ENCODE measurements at regions not wholly inside any gene's neighbourhood (a gene's known extent, or its start where the extent isn't known, plus 50 kb on each side); places are given as distances from the start of the nearest gene placed in this dataset.

- TF ChIP-seq CTCF (conservative IDR thresholded peaks at IDR 0.05; ENCODE audit: low read depth, low read length) (no peak), EZH2 (IDR thresholded peaks at IDR 0.05; ENCODE audit: borderline replicate concordance, low read depth, low read length, poor library complexity, severe bottlenecking) (no peak)
- ChIA-PET CTCF (no interaction called here), POLR2A (ENCODE audit: low non-redundant PET) (no interaction called here)
- BruUV-seq (replicated peaks): no TSS peak
- H3K9me3 ChIP-seq (ENCODE audit: low read depth, low read length, poor library complexity, severe bottlenecking): no peaks in the 10 kb centered on the region
- H3K4me1 ChIP-seq (ENCODE audit: insufficient read depth, low read length, poor library complexity, severe bottlenecking): no peaks in the 10 kb centered on the region
- H3K27ac ChIP-seq (ENCODE audit: low read depth, low read length, poor library complexity, severe bottlenecking): no peak overlapping the region
- H3K27me3 ChIP-seq (replicated peaks; ENCODE audit: insufficient read depth, low read depth, low read length, poor library complexity): no peaks in the 10 kb centered on the region
- H3K4me3 ChIP-seq (ENCODE audit: low read depth, low read length, poor library complexity, severe bottlenecking): no peak overlapping the region
- H3K36me3 ChIP-seq (ENCODE audit: insufficient read depth, low read length, poor library complexity, severe bottlenecking): no peaks in the 10 kb centered on the region
- intact Hi-C loops (cut with micrococcal nuclease; ENCODE audit: unreplicated experiment): no loop called here
- DNase-seq (ENCODE audit: low spot score): no peak
Observed at GRCh38 chr12:107472308-107472707, 213.3 kb upstream of the PWP1 start.

- CTCF ChIA-PET: no interaction called here
- POLR2A ChIA-PET (ENCODE audit: low non-redundant PET): no interaction called here
- no peaks in the 10 kb centered on the region for H3K36me3 ChIP-seq (ENCODE audit: insufficient read depth, low read length, poor library complexity, severe bottlenecking)
- H3K27me3 ChIP-seq (replicated peaks; ENCODE audit: insufficient read depth, low read depth, low read length, poor library complexity): no peaks in the 10 kb centered on the region
- no peak for TF ChIP-seq CTCF (conservative IDR thresholded peaks at IDR 0.05; ENCODE audit: low read depth, low read length)
- no peak for TF ChIP-seq EZH2 (IDR thresholded peaks at IDR 0.05; ENCODE audit: borderline replicate concordance, low read depth, low read length, poor library complexity, severe bottlenecking)
- intact Hi-C loops (cut with micrococcal nuclease; ENCODE audit: unreplicated experiment): no loop called here
- H3K9me3 ChIP-seq (ENCODE audit: low read depth, low read length, poor library complexity, severe bottlenecking): no peaks in the 10 kb centered on the region
- H3K4me1 ChIP-seq (ENCODE audit: insufficient read depth, low read length, poor library complexity, severe bottlenecking): no peaks in the 10 kb centered on the region
- DNase-seq (ENCODE audit: low spot score): no peak
- no peak overlapping the region for H3K27ac ChIP-seq (ENCODE audit: low read depth, low read length, poor library complexity, severe bottlenecking)
- BruUV-seq (replicated peaks): no TSS peak
- H3K4me3 ChIP-seq (ENCODE audit: low read depth, low read length, poor library complexity, severe bottlenecking): no peak overlapping the region
Observed at GRCh38 chr12:107474099-107474498, 211.5 kb upstream of the PWP1 start.

GRCh38 chr12:107474639-107475539, 210.7 kb upstream of the PWP1 start:
- no peaks in the 10 kb centered on the region for H3K36me3 ChIP-seq (ENCODE audit: insufficient read depth, low read length, poor library complexity, severe bottlenecking)
- no peak overlapping the region for H3K4me3 ChIP-seq (ENCODE audit: low read depth, low read length, poor library complexity, severe bottlenecking)
- BruUV-seq (replicated peaks): no TSS peak
- no peak for TF ChIP-seq CTCF (conservative IDR thresholded peaks at IDR 0.05; ENCODE audit: low read depth, low read length)
- no peak for TF ChIP-seq EZH2 (IDR thresholded peaks at IDR 0.05; ENCODE audit: borderline replicate concordance, low read depth, low read length, poor library complexity, severe bottlenecking)
- no peaks in the 10 kb centered on the region for H3K4me1 ChIP-seq (ENCODE audit: insufficient read depth, low read length, poor library complexity, severe bottlenecking)
- H3K27me3 ChIP-seq (replicated peaks; ENCODE audit: insufficient read depth, low read depth, low read length, poor library complexity): no peaks in the 10 kb centered on the region
- H3K27ac ChIP-seq (ENCODE audit: low read depth, low read length, poor library complexity, severe bottlenecking): no peak overlapping the region
- no peaks in the 10 kb centered on the region for H3K9me3 ChIP-seq (ENCODE audit: low read depth, low read length, poor library complexity, severe bottlenecking)
- ChIA-PET POLR2A (ENCODE audit: low non-redundant PET) (no interaction called here), CTCF (no interaction called here)
- intact Hi-C loops (cut with micrococcal nuclease; ENCODE audit: unreplicated experiment): no loop called here
- DNase-seq (ENCODE audit: low spot score): no peak
